Neural crest cell (in vitro differentiated cells): ENCODE measurements at regions not wholly inside any gene's neighbourhood (a gene's known extent, or its start where the extent isn't known, plus 50 kb on each side); places are given as distances from the start of the nearest gene placed in this dataset.

ENCODE experiments used
- DNase-seq: peaks from one replicate; pipeline ENCODE4 v3.0.0; 2021; ENCODE audit warnings: low read depth, mixed read lengths, low spot score
- H3K27ac Mint-ChIP-seq: one replicate; pipeline ENCODE4 v1.8.0; 2021; ENCODE audit warnings: mild to moderate bottlenecking, mixed read lengths; ENCODE audit not compliant: unreplicated experiment
- H3K27me3 Mint-ChIP-seq: 2 replicates; pipeline ENCODE4 v1.8.0; 2021; ENCODE audit warnings: low read depth, mild to moderate bottlenecking, mixed read lengths
- H3K36me3 Mint-ChIP-seq: 2 replicates; pipeline ENCODE4 v1.8.0; 2021; ENCODE audit warnings: low read depth, mild to moderate bottlenecking, mixed read lengths
- H3K4me1 Mint-ChIP-seq: 2 replicates; pipeline ENCODE4 v1.8.0; 2021; ENCODE audit warnings: mixed read lengths
- H3K4me3 Mint-ChIP-seq: one replicate; pipeline ENCODE4 v1.8.0; 2021; ENCODE audit warnings: mild to moderate bottlenecking, mixed read lengths
- H3K9me3 Mint-ChIP-seq: 2 replicates; pipeline ENCODE4 v1.8.0; 2021; ENCODE audit warnings: mixed read lengths
- TF ChIP-seq, protein P1 (sequence below): fragments of 200-600 bp; sonication (generic); conservative IDR thresholded peaks from 2 replicates; pipeline ENCODE4 v1.5.0; 2021; ENCODE audit warnings: antibody characterized with exemption, mild to moderate bottlenecking

DNA sequence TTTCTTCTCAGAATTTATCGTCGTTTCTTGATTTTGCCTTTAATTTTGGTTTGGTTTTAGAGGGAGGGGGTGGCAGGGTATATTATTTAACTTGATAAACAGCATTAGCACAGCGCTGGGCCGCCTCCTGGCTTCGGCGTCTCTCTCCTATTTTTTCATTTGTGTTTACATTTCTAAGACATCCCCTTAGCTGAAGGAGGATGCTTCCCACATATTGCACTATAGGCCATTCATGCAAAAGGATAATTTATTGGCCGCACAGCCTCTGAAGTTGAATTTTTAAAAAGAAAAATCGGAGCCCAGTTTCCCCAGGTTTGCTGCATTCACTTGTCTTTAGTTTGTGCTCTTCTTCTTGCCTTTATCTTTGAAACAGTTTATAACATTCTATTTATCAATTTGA lies 497.4 kb upstream of the ZFHX3 start:
- Mint-ChIP-seq H3K27ac (peak overlapping the region; percentile 94), H3K4me3 (peak overlapping the region; percentile 82)

DNA sequence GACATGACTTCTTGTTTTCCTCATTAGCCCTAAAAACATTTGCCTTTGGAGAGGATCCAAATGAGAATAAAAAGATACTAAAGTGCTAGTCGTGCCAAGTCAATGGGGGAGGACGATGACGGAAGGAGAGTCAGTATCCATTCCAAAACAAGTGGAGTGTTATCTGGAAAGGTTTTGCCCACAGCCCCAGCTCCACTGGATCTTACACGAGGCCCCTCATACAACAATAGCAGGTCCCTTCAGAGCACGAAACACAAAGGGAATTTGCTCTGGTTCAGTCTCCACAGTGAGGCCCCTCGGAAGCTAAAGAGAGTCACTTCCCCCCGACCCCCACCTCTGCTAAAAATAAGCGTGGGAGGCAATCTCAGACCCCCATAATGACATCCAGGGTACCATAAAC lies 496.9 kb upstream of the ZFHX3 start:
- no peaks in the 10 kb centered on the region for H3K27me3 Mint-ChIP-seq
- no peaks in the 10 kb centered on the region for H3K9me3 Mint-ChIP-seq
- H3K4me1 Mint-ChIP-seq = peaks cover 73% of the 10 kb centered on the region
- H3K4me3 Mint-ChIP-seq = peak overlapping the region; percentile 82
- H3K36me3 Mint-ChIP-seq = no peaks in the 10 kb centered on the region
- H3K27ac Mint-ChIP-seq = peak overlapping the region; percentile 94
- TF ChIP-seq, protein P1, sequence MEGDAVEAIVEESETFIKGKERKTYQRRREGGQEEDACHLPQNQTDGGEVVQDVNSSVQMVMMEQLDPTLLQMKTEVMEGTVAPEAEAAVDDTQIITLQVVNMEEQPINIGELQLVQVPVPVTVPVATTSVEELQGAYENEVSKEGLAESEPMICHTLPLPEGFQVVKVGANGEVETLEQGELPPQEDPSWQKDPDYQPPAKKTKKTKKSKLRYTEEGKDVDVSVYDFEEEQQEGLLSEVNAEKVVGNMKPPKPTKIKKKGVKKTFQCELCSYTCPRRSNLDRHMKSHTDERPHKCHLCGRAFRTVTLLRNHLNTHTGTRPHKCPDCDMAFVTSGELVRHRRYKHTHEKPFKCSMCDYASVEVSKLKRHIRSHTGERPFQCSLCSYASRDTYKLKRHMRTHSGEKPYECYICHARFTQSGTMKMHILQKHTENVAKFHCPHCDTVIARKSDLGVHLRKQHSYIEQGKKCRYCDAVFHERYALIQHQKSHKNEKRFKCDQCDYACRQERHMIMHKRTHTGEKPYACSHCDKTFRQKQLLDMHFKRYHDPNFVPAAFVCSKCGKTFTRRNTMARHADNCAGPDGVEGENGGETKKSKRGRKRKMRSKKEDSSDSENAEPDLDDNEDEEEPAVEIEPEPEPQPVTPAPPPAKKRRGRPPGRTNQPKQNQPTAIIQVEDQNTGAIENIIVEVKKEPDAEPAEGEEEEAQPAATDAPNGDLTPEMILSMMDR = no peak
- peak; percentile 8 for DNase-seq

More for the DNA sequence above, 497.4 kb upstream of the ZFHX3 start:
- H3K9me3 Mint-ChIP-seq = no peaks in the 10 kb centered on the region
- DNase-seq = no peak
- TF ChIP-seq, protein P1 = no peak
- peaks cover 73% of the 10 kb centered on the region for H3K4me1 Mint-ChIP-seq
- no peaks in the 10 kb centered on the region for H3K27me3 Mint-ChIP-seq
- H3K36me3 Mint-ChIP-seq = no peaks in the 10 kb centered on the region

DNA sequence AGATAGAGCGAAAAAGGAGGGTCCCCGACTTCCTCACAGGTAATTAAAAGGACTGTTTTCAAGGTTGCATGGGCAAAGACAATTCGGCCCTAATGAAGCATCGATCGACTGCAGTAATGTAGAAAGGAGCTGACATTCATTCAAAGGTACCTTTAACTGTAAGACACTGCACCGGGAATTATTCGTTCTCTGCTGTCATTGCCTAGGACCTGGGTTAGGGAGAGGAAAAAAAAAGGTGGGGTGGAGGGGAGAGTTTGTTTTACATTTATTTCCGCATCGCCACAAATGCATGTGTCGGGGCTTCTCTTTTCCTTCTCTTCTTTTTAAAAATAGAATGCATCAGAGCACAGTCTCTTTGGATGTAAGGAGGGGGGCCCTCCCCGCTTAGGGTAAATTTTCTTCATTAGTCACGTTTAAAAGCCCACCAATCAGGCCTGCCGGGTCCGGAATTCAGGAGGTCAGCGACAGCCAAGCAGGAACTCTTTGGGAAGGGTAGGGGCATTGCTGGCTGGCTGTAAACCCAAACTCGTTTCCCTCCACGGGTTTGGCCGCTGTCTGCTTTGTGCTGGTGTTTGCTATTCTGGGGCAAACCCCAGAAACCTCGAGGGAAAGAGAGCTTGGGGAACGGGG lies 496.2 kb upstream of the ZFHX3 start:
- peaks cover 67% of the 10 kb centered on the region for H3K4me1 Mint-ChIP-seq
- H3K36me3 Mint-ChIP-seq = no peaks in the 10 kb centered on the region
- peak overlapping the region; percentile 82 for H3K4me3 Mint-ChIP-seq
- H3K27me3 Mint-ChIP-seq = no peaks in the 10 kb centered on the region
- DNase-seq = peak; percentile 20
- TF ChIP-seq, protein P1 = no peak
- H3K27ac Mint-ChIP-seq = peak overlapping the region; percentile 94
- H3K9me3 Mint-ChIP-seq = no peaks in the 10 kb centered on the region

DNA sequence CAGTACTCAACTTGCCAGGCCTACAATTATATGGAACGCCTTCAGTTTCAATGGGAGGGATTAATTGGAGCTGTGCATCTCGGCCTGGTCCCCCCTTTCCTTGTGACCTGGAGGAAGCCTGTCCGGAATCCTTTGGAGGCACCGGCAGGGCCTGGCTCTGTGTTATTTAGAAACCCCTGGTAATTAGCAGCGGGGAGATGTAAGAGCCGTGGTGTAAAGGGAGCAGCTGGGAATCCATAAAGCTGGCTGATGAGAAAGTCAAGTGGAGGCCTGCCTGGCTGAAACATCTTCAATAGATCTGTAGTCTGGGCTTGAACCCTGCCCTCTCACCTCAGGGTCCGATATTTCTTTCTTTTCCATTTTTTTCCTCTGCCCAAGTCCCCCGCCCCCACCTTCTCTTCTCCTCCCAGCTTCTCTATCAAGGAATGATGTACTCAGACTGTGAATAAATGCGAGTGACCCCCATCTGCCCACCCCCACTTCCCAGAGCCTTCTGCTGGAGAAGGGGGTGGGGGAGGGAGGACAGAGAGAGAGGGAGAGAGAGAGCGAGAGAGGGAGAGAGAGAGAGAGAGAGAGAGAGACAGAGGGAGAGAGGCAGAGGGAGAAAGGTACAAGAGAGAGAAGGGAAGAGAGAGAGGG lies 495.5 kb upstream of the ZFHX3 start:
- H3K4me3 Mint-ChIP-seq = peak overlapping the region; percentile 82
- TF ChIP-seq, protein P1 = no peak
- no peaks in the 10 kb centered on the region for H3K27me3 Mint-ChIP-seq
- no peak for DNase-seq
- H3K9me3 Mint-ChIP-seq = no peaks in the 10 kb centered on the region
- H3K36me3 Mint-ChIP-seq = no peaks in the 10 kb centered on the region
- peak overlapping the region; percentile 54 for H3K27ac Mint-ChIP-seq
- H3K4me1 Mint-ChIP-seq = peaks cover 67% of the 10 kb centered on the region

DNA sequence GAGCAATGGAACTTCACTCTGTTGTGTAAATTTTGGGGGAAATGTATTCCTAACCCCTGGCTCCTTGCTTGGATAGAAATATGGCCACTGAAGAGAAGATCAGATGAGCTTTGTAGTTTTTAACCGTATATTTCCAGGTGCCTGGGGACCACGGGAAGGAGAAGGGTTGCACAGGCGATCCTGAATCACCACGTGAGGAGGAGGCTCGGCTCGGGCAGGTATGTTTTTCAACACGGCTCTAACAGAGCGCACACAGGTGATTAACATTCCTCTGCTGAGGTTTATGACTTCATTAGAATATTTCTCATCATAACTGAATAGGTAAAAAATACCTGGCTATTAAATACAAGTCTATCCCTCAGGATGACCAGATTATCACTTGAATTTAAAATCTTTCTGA lies 495.0 kb upstream of the ZFHX3 start:
- TF ChIP-seq, protein P1 = no peak
- Mint-ChIP-seq H3K27ac (no peak overlapping the region), H3K4me3 (no peak overlapping the region), H3K9me3 (no peaks in the 10 kb centered on the region), H3K36me3 (no peaks in the 10 kb centered on the region), H3K27me3 (no peaks in the 10 kb centered on the region), H3K4me1 (peaks cover 64% of the 10 kb centered on the region)
- no peak for DNase-seq
